ENCODE measurements at regions not wholly inside any gene's neighbourhood (a gene's known extent, or its start where the extent isn't known, plus 50 kb on each side); places are given as distances from the start of the nearest gene placed in this dataset.
A peak's percentile ranks its signal among the peaks of the same experiment; 100 is the strongest.

- TF ChIP-seq CTCF (IDR thresholded peaks at IDR 0.05; ENCODE audit: low read depth, low read length, missing control alignments) = peak; percentile 80
- Histone ChIP-seq H3K27me3 (replicated peaks) (peaks cover 28% of the 10 kb centered on the region), H3K27ac (no peak overlapping the region), H3K36me3 (replicated peaks) (no peaks in the 10 kb centered on the region), H3K4me3 (ENCODE audit: low read depth, low read length) (no peak overlapping the region)
- in situ Hi-C loops (cut with HindIII; ENCODE audit: low pct_ligation_motif_present, low sequenced_read_pairs) = loop anchor here (10.0 kb wide), 1 partner anchor 338 kb away; no protein-coding TSS in a partner anchor
- DNase-seq = peak; percentile 75
Measured at GRCh38 chr6:100116411-100117194, 122.6 kb upstream of the MCHR2 start.

- in situ Hi-C loops (cut with HindIII; ENCODE audit: low pct_ligation_motif_present, low sequenced_read_pairs) = loop anchor here (10.0 kb wide), 1 partner anchor 339 kb away; no protein-coding TSS in a partner anchor
- H3K27ac ChIP-seq = no peak overlapping the region
- H3K27me3 ChIP-seq (replicated peaks) = peaks cover 30% of the 10 kb centered on the region
- TF ChIP-seq CTCF (IDR thresholded peaks at IDR 0.05; ENCODE audit: low read depth, low read length, missing control alignments) = no peak
- no peak for DNase-seq
- H3K4me3 ChIP-seq (ENCODE audit: low read depth, low read length) = no peak overlapping the region
- no peaks in the 10 kb centered on the region for H3K36me3 ChIP-seq (replicated peaks)
Measured at GRCh38 chr6:100115407-100116101, 121.5 kb upstream of the MCHR2 start.

- peaks cover 37% of the 10 kb centered on the region for H3K27me3 ChIP-seq (replicated peaks)
- no peaks in the 10 kb centered on the region for H3K36me3 ChIP-seq (replicated peaks)
- no peak overlapping the region for H3K27ac ChIP-seq
- in situ Hi-C loops (cut with HindIII; ENCODE audit: low pct_ligation_motif_present, low sequenced_read_pairs) = loop anchor here (10.0 kb wide), 1 partner anchor 342 kb away; no protein-coding TSS in a partner anchor
- DNase-seq = no peak
- TF ChIP-seq CTCF (IDR thresholded peaks at IDR 0.05; ENCODE audit: low read depth, low read length, missing control alignments) = no peak
- no peak overlapping the region for H3K4me3 ChIP-seq (ENCODE audit: low read depth, low read length)
Measured at GRCh38 chr6:100112855-100113508, 119.0 kb upstream of the MCHR2 start.

- H3K27me3 ChIP-seq (replicated peaks) = peaks cover 10% of the 10 kb centered on the region
- no peak overlapping the region for H3K27ac ChIP-seq
- DNase-seq = no peak
- no peak overlapping the region for H3K4me3 ChIP-seq (ENCODE audit: low read depth, low read length)
- in situ Hi-C loops (cut with HindIII; ENCODE audit: low pct_ligation_motif_present, low sequenced_read_pairs) = no loop called here
- no peak for TF ChIP-seq CTCF (IDR thresholded peaks at IDR 0.05; ENCODE audit: low read depth, low read length, missing control alignments)
- H3K36me3 ChIP-seq (replicated peaks) = no peaks in the 10 kb centered on the region
Measured at GRCh38 chr6:100105919-100106529, 112.0 kb upstream of the MCHR2 start.

- in situ Hi-C loops (cut with HindIII; ENCODE audit: low pct_ligation_motif_present, low sequenced_read_pairs) = no loop called here
- Histone ChIP-seq H3K27ac (no peak overlapping the region), H3K36me3 (replicated peaks) (no peaks in the 10 kb centered on the region), H3K4me3 (ENCODE audit: low read depth, low read length) (no peak overlapping the region), H3K27me3 (replicated peaks) (peaks cover 8% of the 10 kb centered on the region)
- TF ChIP-seq CTCF (IDR thresholded peaks at IDR 0.05; ENCODE audit: low read depth, low read length, missing control alignments) = no peak
- DNase-seq = no peak
Measured at GRCh38 chr6:100105138-100105537, 111.1 kb upstream of the MCHR2 start.

Data from brain microvascular endothelial cell (primary cell).